ENCODE measurements at regions not wholly inside any gene's neighbourhood (a gene's known extent, or its start where the extent isn't known, plus 50 kb on each side); places are given as distances from the start of the nearest gene placed in this dataset.

GRCh38 chr11:96567176-96567575 lies 177.4 kb downstream of the JRKL start:
- POLR2A ChIA-PET (ENCODE audit: low non-redundant PET), result no interaction called here

GRCh38 chr11:96567667-96568066 lies 177.9 kb downstream of the JRKL start:
- Histone ChIP-seq H3K27me3 (replicated peaks; ENCODE audit: insufficient read depth, low read depth, low read length, poor library complexity) (no peaks in the 10 kb centered on the region), H3K36me3 (ENCODE audit: insufficient read depth, low read length, poor library complexity, severe bottlenecking) (no peaks in the 10 kb centered on the region), H3K4me3 (ENCODE audit: low read depth, low read length, poor library complexity, severe bottlenecking) (no peak overlapping the region), H3K9me3 (ENCODE audit: low read depth, low read length, poor library complexity, severe bottlenecking) (no peaks in the 10 kb centered on the region), H3K27ac (ENCODE audit: low read depth, low read length, poor library complexity, severe bottlenecking) (no peak overlapping the region), H3K4me1 (ENCODE audit: insufficient read depth, low read length, poor library complexity, severe bottlenecking) (no peaks in the 10 kb centered on the region)
- peak; percentile 10 for DNase-seq (ENCODE audit: low spot score)
- intact Hi-C loops (cut with micrococcal nuclease; ENCODE audit: unreplicated experiment), result no loop called here
- no TSS peak for BruUV-seq (replicated peaks)
- ChIA-PET POLR2A (ENCODE audit: low non-redundant PET) (no interaction called here), CTCF (no interaction called here)
- TF ChIP-seq EZH2 (IDR thresholded peaks at IDR 0.05; ENCODE audit: borderline replicate concordance, low read depth, low read length, poor library complexity, severe bottlenecking) (no peak), CTCF (conservative IDR thresholded peaks at IDR 0.05; ENCODE audit: low read depth, low read length) (no peak)

More at GRCh38 chr11:96567176-96567575, 177.4 kb downstream of the JRKL start:
- H3K27ac ChIP-seq (ENCODE audit: low read depth, low read length, poor library complexity, severe bottlenecking), result no peak overlapping the region
- intact Hi-C loops (cut with micrococcal nuclease; ENCODE audit: unreplicated experiment), result no loop called here
- no peak overlapping the region for H3K4me3 ChIP-seq (ENCODE audit: low read depth, low read length, poor library complexity, severe bottlenecking)
- no peaks in the 10 kb centered on the region for H3K27me3 ChIP-seq (replicated peaks; ENCODE audit: insufficient read depth, low read depth, low read length, poor library complexity)
- H3K4me1 ChIP-seq (ENCODE audit: insufficient read depth, low read length, poor library complexity, severe bottlenecking), result no peaks in the 10 kb centered on the region
- H3K9me3 ChIP-seq (ENCODE audit: low read depth, low read length, poor library complexity, severe bottlenecking), result no peaks in the 10 kb centered on the region
- no peaks in the 10 kb centered on the region for H3K36me3 ChIP-seq (ENCODE audit: insufficient read depth, low read length, poor library complexity, severe bottlenecking)
- DNase-seq (ENCODE audit: low spot score), result peak; percentile 9
- BruUV-seq (replicated peaks), result no TSS peak
- TF ChIP-seq EZH2 (IDR thresholded peaks at IDR 0.05; ENCODE audit: borderline replicate concordance, low read depth, low read length, poor library complexity, severe bottlenecking), result no peak
- no peak for TF ChIP-seq CTCF (conservative IDR thresholded peaks at IDR 0.05; ENCODE audit: low read depth, low read length)
- CTCF ChIA-PET, result no interaction called here

GRCh38 chr11:96576383-96576782 lies 186.6 kb downstream of the JRKL start:
- H3K4me3 ChIP-seq (ENCODE audit: low read depth, low read length, poor library complexity, severe bottlenecking), result no peak overlapping the region
- H3K9me3 ChIP-seq (ENCODE audit: low read depth, low read length, poor library complexity, severe bottlenecking), result no peaks in the 10 kb centered on the region
- no peak for DNase-seq (ENCODE audit: low spot score)
- H3K4me1 ChIP-seq (ENCODE audit: insufficient read depth, low read length, poor library complexity, severe bottlenecking), result no peaks in the 10 kb centered on the region
- H3K27me3 ChIP-seq (replicated peaks; ENCODE audit: insufficient read depth, low read depth, low read length, poor library complexity), result no peaks in the 10 kb centered on the region
- H3K27ac ChIP-seq (ENCODE audit: low read depth, low read length, poor library complexity, severe bottlenecking), result no peak overlapping the region
- no peaks in the 10 kb centered on the region for H3K36me3 ChIP-seq (ENCODE audit: insufficient read depth, low read length, poor library complexity, severe bottlenecking)
- ChIA-PET CTCF (no interaction called here), POLR2A (ENCODE audit: low non-redundant PET) (no interaction called here)
- no TSS peak for BruUV-seq (replicated peaks)
- TF ChIP-seq EZH2 (IDR thresholded peaks at IDR 0.05; ENCODE audit: borderline replicate concordance, low read depth, low read length, poor library complexity, severe bottlenecking), result no peak
- TF ChIP-seq CTCF (conservative IDR thresholded peaks at IDR 0.05; ENCODE audit: low read depth, low read length), result no peak
- intact Hi-C loops (cut with micrococcal nuclease; ENCODE audit: unreplicated experiment), result no loop called here

All from A673 (cell line).